ENCODE measurements at regions not wholly inside any gene's neighbourhood (a gene's known extent, or its start where the extent isn't known, plus 50 kb on each side); places are given as distances from the start of the nearest gene placed in this dataset.
"Not testable (repeated sequence)": the region's sequence is repeated elsewhere in the genome, so short reads cannot be mapped to it uniquely, and the experiment has no call there.

DNA sequence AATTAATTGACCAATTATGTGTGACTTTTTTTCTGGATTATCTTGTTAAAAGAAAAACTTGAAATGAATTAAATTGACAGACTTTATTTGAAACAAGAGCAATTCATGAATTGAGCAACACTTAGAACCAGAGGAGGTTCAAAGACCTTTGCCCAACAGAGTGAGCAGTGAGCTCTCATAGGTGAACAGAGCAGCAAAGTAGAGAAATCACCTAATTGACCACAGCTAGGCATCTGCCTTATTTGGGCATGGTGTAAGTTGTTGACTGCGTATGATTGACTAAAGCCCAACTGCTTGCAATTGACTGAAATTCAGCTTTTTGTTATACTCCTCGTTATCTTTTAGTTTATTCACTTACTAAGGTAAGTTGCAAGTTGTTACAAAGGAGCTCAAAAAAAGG lies 1216.0 kb upstream of the ALCAM start:
- Mint-ChIP-seq H3K4me3 (no peak overlapping the region), H3K4me1 (ENCODE audit: low read depth in 2 of 2) (no peaks in the 10 kb centered on the region), H3K27me3 (no peaks in the 10 kb centered on the region), H3K9me3 (peaks cover 9% of the 10 kb centered on the region), H3K27ac (no peak overlapping the region), H3K36me3 (no peaks in the 10 kb centered on the region)
- no peak for DNase-seq (ENCODE audit: low spot score)
- ATAC-seq = no peak

DNA sequence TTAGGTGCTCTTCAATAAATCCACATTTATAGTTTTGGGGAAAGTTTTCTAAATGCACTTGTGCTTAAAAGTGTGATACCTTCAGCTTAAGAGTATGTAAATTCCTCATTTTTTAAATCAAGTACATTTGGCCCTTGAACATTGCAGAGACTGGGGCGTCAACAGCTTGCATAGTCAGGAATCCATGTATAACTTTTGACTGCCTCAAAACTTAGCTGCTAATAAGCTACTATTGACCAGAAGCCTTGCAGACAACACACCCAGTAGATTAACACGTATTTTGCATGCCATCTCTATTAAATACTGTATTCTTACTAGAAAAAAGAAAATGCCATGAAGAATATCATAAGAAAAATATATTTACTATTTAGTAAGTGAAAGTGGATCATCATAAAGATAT lies 1211.8 kb upstream of the ALCAM start:
- no peaks in the 10 kb centered on the region for H3K36me3 Mint-ChIP-seq
- no peak overlapping the region for H3K27ac Mint-ChIP-seq
- peaks cover 15% of the 10 kb centered on the region for H3K9me3 Mint-ChIP-seq

DNA sequence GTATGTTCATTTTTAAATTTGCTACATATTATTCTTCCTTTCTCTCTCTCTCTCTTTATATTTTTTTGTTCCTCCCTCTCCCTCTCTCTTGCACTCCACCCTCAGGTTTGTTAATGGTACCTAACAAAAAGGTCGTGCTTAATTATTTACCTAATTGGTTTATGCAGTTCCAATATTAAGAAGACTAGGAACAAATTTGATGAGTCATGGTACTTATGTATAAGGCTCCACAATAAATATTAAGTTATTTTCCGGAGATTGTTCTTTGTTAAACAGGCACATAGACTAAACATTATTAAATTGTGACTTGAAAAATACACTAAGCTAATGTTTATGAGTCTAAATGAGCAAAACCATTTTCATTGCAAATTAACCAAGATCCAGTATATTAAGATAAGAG lies 1200.8 kb upstream of the ALCAM start:
- H3K27ac Mint-ChIP-seq = no peak overlapping the region
- H3K4me3 Mint-ChIP-seq = no peak overlapping the region
- H3K4me1 Mint-ChIP-seq (ENCODE audit: low read depth in 2 of 2) = no peaks in the 10 kb centered on the region
- peaks cover 16% of the 10 kb centered on the region for H3K9me3 Mint-ChIP-seq
- H3K36me3 Mint-ChIP-seq = peaks cover 4% of the 10 kb centered on the region
- DNase-seq (ENCODE audit: low spot score) = no peak
- no peaks in the 10 kb centered on the region for H3K27me3 Mint-ChIP-seq
- ATAC-seq = no peak

More for the DNA sequence above, 1211.8 kb upstream of the ALCAM start:
- H3K4me1 Mint-ChIP-seq (ENCODE audit: low read depth in 2 of 2) = no peaks in the 10 kb centered on the region
- DNase-seq (ENCODE audit: low spot score) = no peak
- H3K4me3 Mint-ChIP-seq = no peak overlapping the region
- ATAC-seq = no peak
- H3K27me3 Mint-ChIP-seq = no peaks in the 10 kb centered on the region

DNA sequence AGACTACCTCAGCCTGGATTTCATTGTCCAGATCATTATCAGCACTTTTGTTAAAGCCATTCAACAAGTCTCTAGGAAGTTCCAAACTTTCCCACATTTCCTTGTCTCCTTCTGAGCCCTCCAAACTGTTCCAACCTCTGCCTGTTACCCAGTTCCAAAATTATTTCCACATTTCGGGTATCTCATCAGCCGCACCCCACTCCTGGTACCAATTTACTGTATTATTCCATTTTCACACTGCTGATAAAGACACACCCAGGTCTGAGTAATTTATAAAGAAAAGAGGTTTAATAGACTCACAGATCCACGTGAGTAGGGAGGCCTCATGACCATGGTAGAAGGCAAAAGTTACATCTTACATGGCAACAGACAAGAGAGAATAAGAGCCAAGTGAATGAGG lies 1198.3 kb upstream of the ALCAM start:
- Mint-ChIP-seq H3K27ac (no peak overlapping the region), H3K4me1 (ENCODE audit: low read depth in 2 of 2) (no peaks in the 10 kb centered on the region), H3K9me3 (peaks cover 16% of the 10 kb centered on the region), H3K27me3 (no peaks in the 10 kb centered on the region), H3K4me3 (no peak overlapping the region), H3K36me3 (peaks cover 4% of the 10 kb centered on the region)
- ATAC-seq = no peak
- DNase-seq (ENCODE audit: low spot score) = no peak

DNA sequence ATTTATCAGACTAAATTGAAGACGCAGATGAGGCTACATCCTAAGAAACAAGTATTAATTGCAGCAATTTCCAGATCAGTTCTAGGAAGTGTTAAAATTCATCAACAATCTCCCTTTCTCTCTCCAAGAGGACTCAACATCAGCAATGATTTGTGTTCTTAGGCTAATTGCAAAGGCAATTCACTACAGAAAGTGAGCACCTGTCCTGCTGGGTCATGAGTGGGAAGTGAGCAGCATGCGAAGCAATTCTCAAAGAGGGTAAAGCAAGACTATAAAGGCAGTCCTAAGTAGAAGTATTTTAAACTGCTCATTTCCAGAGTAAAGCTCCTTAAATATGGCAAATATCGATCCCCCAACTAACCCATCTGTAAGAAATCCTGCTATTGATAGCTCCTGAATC lies 1191.0 kb upstream of the ALCAM start:
- DNase-seq (ENCODE audit: low spot score) = no peak
- no peak for ATAC-seq
- H3K27me3 Mint-ChIP-seq = no peaks in the 10 kb centered on the region
- no peaks in the 10 kb centered on the region for H3K36me3 Mint-ChIP-seq
- H3K27ac Mint-ChIP-seq = no peak overlapping the region
- H3K4me1 Mint-ChIP-seq (ENCODE audit: low read depth in 2 of 2) = no peaks in the 10 kb centered on the region
- no peak overlapping the region for H3K4me3 Mint-ChIP-seq
- H3K9me3 Mint-ChIP-seq = peaks cover 6% of the 10 kb centered on the region

DNA sequence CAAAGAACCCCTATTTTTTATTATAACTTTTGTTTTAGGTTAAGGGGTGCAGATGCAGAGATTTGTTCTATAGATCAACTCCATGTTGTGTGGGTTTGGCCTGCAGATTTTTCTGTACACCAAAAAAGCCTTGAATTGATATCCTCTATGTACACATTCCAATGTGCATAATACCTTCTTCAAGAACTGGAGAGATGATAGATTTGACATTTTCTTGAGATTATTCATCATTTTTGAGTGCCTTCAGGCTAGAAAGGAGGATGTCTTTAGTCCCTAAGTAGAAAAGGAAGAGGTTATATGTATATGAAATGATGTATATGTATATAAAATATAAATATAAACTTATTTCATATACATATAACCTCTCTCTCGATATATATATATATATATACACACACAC lies 1190.0 kb upstream of the ALCAM start:
- Mint-ChIP-seq H3K9me3 (peaks cover 6% of the 10 kb centered on the region), H3K27ac (no peak overlapping the region), H3K4me1 (ENCODE audit: low read depth in 2 of 2) (no peaks in the 10 kb centered on the region), H3K27me3 (no peaks in the 10 kb centered on the region), H3K4me3 (no peak overlapping the region), H3K36me3 (no peaks in the 10 kb centered on the region)
- no peak for DNase-seq (ENCODE audit: low spot score)
- no peak for ATAC-seq

DNA sequence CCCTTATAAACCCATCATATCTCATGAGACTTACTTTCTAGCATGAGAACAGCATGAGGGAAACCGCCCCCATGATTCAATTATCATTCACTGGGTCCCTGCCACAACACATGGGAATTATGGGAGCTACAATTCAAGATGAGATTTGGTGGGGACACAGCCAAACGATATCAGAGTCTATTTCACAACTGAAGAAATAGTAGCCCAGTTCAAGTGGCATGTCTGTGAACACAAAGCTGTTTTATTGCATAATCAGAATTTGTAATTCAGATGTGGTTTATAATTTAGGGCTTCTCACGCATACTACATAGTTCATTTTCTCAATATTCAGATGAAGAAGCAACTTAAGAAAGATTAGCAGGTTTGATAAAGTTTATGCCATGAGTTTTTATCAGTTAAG lies 1188.0 kb upstream of the ALCAM start:
- H3K27me3 Mint-ChIP-seq = no peaks in the 10 kb centered on the region

DNA sequence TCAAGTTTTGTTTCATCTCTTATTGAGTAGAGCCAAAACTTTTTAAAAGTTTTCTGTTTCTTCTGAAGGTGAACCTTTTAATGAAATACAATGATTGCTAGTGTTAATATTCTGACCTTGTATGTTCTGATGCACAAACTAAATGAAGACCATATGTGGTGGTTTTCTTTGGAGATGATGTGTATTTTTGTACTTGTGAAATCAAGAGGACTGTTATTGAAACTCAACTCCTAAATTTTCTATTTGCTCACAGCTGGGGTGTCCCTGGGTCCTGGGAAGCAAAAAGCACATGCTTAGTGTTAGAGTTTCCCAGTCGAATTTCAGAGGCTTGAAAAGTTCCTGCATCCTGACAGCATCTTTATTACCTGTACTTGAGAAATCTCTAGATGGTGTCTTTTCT lies 1185.8 kb upstream of the ALCAM start:
- Mint-ChIP-seq H3K27me3 (no peaks in the 10 kb centered on the region), H3K4me1 (ENCODE audit: low read depth in 2 of 2) (no peaks in the 10 kb centered on the region), H3K27ac (no peak overlapping the region), H3K4me3 (no peak overlapping the region), H3K36me3 (no peaks in the 10 kb centered on the region), H3K9me3 (peaks cover 6% of the 10 kb centered on the region)
- no peak for DNase-seq (ENCODE audit: low spot score)
- no peak for ATAC-seq

More for the DNA sequence above, 1188.0 kb upstream of the ALCAM start:
- Mint-ChIP-seq H3K36me3 (no peaks in the 10 kb centered on the region), H3K4me3 (no peak overlapping the region), H3K4me1 (ENCODE audit: low read depth in 2 of 2) (no peaks in the 10 kb centered on the region), H3K9me3 (peaks cover 6% of the 10 kb centered on the region), H3K27ac (no peak overlapping the region)
- DNase-seq (ENCODE audit: low spot score) (no peak), ATAC-seq (no peak)

DNA sequence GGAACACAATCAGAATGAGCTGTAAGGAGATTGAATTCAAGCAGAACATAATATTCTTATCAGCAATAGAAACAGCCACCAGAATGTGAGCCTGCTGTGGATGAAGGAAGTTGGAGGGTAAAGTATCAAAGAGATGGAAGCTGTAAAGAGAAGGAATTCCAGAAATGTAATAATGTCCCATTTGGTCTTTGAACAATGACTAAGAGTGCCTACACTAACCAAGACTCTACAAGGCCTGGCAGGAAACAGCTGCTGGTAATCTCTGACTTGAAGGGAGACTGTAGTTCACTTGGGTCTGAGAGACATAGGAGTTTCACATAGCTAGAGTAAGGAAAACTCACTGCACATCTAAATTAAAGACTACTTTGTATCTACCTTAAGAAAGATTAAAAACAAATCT lies 1176.0 kb upstream of the ALCAM start:
- H3K9me3 Mint-ChIP-seq = peaks cover 3% of the 10 kb centered on the region
- no peaks in the 10 kb centered on the region for H3K27me3 Mint-ChIP-seq
- no peaks in the 10 kb centered on the region for H3K4me1 Mint-ChIP-seq (ENCODE audit: low read depth in 2 of 2)
- no peak overlapping the region for H3K4me3 Mint-ChIP-seq
- H3K27ac Mint-ChIP-seq = no peak overlapping the region
- no peaks in the 10 kb centered on the region for H3K36me3 Mint-ChIP-seq
- DNase-seq (ENCODE audit: low spot score) (no peak), ATAC-seq (no peak)

DNA sequence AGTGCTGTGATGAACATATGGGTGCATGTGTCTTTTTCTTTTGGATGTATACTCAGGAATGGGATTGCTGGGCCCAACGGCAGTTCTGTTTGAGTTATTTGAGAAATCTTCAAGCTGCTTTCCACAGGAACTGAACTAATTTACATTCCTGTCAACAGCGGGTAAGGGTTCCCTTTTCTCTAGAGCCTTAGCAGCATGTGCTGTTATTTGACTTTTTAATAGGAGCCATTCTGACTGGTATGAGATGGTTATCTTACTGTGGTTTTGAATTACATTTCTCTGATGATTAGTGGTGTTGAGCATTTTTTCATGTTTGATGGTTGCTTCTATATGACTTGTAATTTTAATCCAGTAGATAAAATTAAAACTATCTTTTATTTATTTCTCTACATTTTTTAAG lies 1168.6 kb upstream of the ALCAM start:
- no peaks in the 10 kb centered on the region for H3K4me1 Mint-ChIP-seq (ENCODE audit: low read depth in 2 of 2)
- H3K9me3 Mint-ChIP-seq = peaks cover 3% of the 10 kb centered on the region
- no peak overlapping the region for H3K27ac Mint-ChIP-seq
- no peaks in the 10 kb centered on the region for H3K36me3 Mint-ChIP-seq
- no peak for DNase-seq (ENCODE audit: low spot score)
- ATAC-seq = no peak
- H3K4me3 Mint-ChIP-seq = no peak overlapping the region
- H3K27me3 Mint-ChIP-seq = no peaks in the 10 kb centered on the region

DNA sequence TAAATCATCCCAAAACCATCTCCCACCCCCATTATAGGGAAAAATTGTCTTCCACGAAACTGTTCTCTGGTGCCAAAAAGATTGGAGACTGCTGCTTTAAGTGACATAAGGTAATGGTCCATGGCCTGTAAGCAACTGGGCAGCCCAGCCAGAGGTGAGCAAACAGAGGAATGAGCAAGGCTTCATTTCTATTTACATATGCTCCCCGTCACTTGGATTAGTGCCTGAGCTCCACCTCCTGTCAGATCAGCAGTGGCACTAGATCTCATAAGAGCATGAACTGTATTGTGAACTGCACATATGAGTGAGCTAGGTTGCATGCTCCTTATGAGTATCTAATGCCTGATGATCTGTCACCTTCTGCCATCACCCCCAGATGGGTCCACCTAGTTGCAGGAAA lies 1159.8 kb upstream of the ALCAM start:
- Mint-ChIP-seq H3K9me3 (peaks cover 8% of the 10 kb centered on the region), H3K27ac (no peak overlapping the region), H3K4me1 (ENCODE audit: low read depth in 2 of 2) (no peaks in the 10 kb centered on the region), H3K4me3 (no peak overlapping the region), H3K27me3 (no peaks in the 10 kb centered on the region), H3K36me3 (no peaks in the 10 kb centered on the region)
- no peak for DNase-seq (ENCODE audit: low spot score)
- ATAC-seq = no peak

DNA sequence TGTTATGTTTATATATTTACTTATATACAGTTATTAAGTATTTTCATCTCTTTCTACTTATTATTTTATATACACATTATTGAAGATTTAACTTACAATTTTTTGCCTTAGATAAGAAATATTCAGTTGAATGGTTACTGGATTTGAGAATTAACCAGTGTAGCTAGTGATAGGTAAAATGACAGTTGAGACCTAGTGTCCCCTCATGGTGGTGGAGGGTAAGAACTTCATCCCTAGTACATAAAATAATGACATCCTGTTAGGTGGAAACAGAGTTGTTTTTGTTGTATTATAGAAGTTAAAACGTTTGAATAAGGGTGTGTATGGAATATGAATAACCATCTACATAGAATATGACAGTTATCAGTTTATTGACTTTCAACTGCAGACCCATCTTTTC lies 1152.4 kb upstream of the ALCAM start:
- H3K4me3 Mint-ChIP-seq = no peak overlapping the region
- no peak overlapping the region for H3K27ac Mint-ChIP-seq
- H3K9me3 Mint-ChIP-seq = peaks cover 4% of the 10 kb centered on the region

DNA sequence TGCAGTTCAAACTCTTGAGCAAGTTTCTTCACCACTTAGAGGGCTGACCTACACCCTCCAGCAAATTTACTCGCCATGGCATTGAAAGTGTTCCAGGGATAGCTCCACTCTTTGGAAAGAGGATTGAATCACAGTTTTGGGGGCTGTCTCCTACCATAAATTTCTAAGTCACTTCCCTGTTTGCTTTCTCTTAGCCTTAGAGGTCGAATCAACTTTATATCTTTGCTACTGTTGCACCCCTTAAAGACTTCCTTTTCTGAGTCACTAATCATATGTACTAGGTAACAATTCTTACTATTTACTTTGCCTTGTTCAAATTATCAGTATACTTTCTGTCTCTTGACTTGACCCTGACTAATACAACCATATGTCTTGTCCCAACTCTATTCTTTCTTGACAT lies 1151.8 kb upstream of the ALCAM start:
- no peaks in the 10 kb centered on the region for H3K4me1 Mint-ChIP-seq (ENCODE audit: low read depth in 2 of 2)
- DNase-seq (ENCODE audit: low spot score) (no peak), ATAC-seq (no peak)
- no peak overlapping the region for H3K4me3 Mint-ChIP-seq
- H3K27ac Mint-ChIP-seq = no peak overlapping the region
- no peaks in the 10 kb centered on the region for H3K27me3 Mint-ChIP-seq
- H3K36me3 Mint-ChIP-seq = no peaks in the 10 kb centered on the region
- peaks cover 4% of the 10 kb centered on the region for H3K9me3 Mint-ChIP-seq

More for the DNA sequence above, 1152.4 kb upstream of the ALCAM start:
- no peaks in the 10 kb centered on the region for H3K27me3 Mint-ChIP-seq
- H3K36me3 Mint-ChIP-seq = no peaks in the 10 kb centered on the region
- no peaks in the 10 kb centered on the region for H3K4me1 Mint-ChIP-seq (ENCODE audit: low read depth in 2 of 2)
- DNase-seq (ENCODE audit: low spot score) (no peak), ATAC-seq (no peak)

DNA sequence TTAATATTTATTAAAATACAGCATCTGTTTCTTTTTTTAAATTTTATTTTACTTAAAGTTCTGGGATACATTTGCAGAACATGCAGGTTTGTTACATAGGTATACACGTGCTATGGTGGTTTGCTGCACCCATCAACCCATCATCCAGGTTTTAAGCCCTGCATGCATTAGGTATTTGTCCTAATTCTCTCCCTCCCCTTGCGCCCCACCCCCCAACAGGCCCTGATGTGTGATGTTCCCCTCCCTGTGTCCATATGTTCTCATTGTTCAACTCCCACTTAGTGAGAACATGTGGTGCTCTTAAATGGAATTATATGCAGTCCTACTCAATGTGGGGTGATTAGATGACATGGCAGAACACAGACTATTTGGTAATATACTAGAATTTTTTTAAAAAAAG lies 1147.7 kb upstream of the ALCAM start:
- not testable (repeated sequence) for H3K27ac Mint-ChIP-seq; H3K4me3 Mint-ChIP-seq; H3K4me1 Mint-ChIP-seq (ENCODE audit: low read depth in 2 of 2); H3K9me3 Mint-ChIP-seq; ATAC-seq; DNase-seq (ENCODE audit: low spot score); H3K36me3 Mint-ChIP-seq; H3K27me3 Mint-ChIP-seq

DNA sequence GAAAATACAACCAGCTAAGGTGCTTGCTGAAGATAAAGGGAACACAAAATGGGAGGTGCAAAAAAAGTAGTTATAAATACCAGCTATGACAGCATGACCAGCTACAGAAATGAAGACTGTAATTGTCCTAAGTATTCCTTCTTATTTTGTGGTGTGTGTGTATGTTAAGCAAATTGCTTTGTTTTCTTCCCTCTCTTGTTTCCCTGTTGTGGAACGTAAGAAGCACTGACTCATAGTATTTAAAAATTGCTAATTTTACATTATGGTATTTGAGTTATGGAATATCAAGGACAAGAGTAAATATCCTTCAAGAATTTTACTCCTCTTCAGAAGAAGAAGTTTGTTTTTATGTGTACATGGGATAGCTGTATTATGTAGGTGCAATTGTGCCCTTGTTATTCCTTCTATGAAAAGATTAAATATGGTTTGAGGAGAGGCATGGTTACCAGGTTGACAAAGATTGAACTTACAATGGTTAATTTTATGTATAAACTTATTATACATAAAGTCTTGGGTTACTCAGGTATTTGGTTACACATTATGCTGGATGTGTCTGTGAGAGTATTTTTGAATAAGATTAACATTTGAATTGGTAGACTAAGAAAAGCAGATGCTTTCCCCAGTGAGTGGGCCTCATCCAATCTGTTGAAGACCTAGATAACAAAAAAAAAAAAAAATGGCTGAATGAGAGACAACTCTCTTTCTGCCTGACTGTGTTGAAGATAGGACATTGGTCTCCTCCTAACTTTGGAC lies 1132.1 kb upstream of the ALCAM start:
- no peaks in the 10 kb centered on the region for H3K36me3 Mint-ChIP-seq
- no peaks in the 10 kb centered on the region for H3K4me1 Mint-ChIP-seq (ENCODE audit: low read depth in 2 of 2)
- no peak overlapping the region for H3K4me3 Mint-ChIP-seq
- H3K27ac Mint-ChIP-seq = no peak overlapping the region
- no peaks in the 10 kb centered on the region for H3K27me3 Mint-ChIP-seq
- peaks cover 3% of the 10 kb centered on the region for H3K9me3 Mint-ChIP-seq
- no peak for ATAC-seq
- DNase-seq (ENCODE audit: low spot score) = no peak
